ENCODE measurements at regions not wholly inside any gene's neighbourhood (a gene's known extent, or its start where the extent isn't known, plus 50 kb on each side); places are given as distances from the start of the nearest gene placed in this dataset.

DNA sequence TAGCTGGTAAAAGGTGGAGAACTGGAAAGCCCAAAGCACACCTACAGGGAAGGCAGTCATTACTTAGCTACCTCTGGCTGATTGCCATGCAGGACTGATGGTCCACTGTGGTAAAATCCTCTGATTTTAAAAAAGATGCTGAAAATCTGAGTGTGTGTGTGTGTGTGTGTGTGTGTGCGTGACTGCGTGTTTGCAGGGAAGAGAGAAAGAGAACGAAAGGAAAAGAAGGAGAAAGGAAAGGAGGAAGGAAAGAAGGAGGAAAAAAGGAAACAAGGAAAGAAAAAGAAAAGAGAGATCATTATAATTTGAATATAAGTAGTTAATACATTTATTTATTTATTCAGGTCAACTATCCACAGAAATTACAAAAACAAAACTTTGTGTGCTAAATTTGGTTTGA is 488.7 kb upstream of the KCNMB2 start:
- TF ChIP-seq, protein P1, sequence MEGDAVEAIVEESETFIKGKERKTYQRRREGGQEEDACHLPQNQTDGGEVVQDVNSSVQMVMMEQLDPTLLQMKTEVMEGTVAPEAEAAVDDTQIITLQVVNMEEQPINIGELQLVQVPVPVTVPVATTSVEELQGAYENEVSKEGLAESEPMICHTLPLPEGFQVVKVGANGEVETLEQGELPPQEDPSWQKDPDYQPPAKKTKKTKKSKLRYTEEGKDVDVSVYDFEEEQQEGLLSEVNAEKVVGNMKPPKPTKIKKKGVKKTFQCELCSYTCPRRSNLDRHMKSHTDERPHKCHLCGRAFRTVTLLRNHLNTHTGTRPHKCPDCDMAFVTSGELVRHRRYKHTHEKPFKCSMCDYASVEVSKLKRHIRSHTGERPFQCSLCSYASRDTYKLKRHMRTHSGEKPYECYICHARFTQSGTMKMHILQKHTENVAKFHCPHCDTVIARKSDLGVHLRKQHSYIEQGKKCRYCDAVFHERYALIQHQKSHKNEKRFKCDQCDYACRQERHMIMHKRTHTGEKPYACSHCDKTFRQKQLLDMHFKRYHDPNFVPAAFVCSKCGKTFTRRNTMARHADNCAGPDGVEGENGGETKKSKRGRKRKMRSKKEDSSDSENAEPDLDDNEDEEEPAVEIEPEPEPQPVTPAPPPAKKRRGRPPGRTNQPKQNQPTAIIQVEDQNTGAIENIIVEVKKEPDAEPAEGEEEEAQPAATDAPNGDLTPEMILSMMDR (conservative IDR thresholded peaks at IDR 0.05; ENCODE audit: low read depth, low read length), result no peak
- TF ChIP-seq EZH2 (IDR thresholded peaks at IDR 0.05; ENCODE audit: low read length, unreplicated experiment), result no peak

Measured in PC-3 (cell line).